Lower leg skin (tissue), 3 donors: ENCODE measurements at regions not wholly inside any gene's neighbourhood (a gene's known extent, or its start where the extent isn't known, plus 50 kb on each side); places are given as distances from the start of the nearest gene placed in this dataset.

ENCODE experiments used
- CTCF ChIP-seq, 3 donors: fragments of 450-650 bp; IDR thresholded peaks; one replicate each; pipeline ENCODE4 v1.5.1; 2016; ENCODE audit warnings: antibody characterized with exemption in 3 of 3, mild to moderate bottlenecking in 3 of 3, moderate library complexity in 2 of 3
- POLR2A ChIP-seq, 2 donors: fragments of 450-650 bp; IDR thresholded peaks; one replicate each; pipeline ENCODE4 v1.6.1; 2016 to 2017; ENCODE audit warnings: antibody characterized with exemption in 2 of 2, mild to moderate bottlenecking in 1 of 2, moderate library complexity in 1 of 2

GRCh38 chr2:16127276-16127940 is 187.1 kb downstream of the MYCN start:
- TF ChIP-seq CTCF (IDR thresholded peaks at IDR 0.05) (no peak), POLR2A (IDR thresholded peaks at IDR 0.05) (no peak)
